ENCODE measurements at regions not wholly inside any gene's neighbourhood (a gene's known extent, or its start where the extent isn't known, plus 50 kb on each side); places are given as distances from the start of the nearest gene placed in this dataset.
"Not testable (repeated sequence)": the region's sequence is repeated elsewhere in the genome, so short reads cannot be mapped to it uniquely, and the experiment has no call there.

DNA sequence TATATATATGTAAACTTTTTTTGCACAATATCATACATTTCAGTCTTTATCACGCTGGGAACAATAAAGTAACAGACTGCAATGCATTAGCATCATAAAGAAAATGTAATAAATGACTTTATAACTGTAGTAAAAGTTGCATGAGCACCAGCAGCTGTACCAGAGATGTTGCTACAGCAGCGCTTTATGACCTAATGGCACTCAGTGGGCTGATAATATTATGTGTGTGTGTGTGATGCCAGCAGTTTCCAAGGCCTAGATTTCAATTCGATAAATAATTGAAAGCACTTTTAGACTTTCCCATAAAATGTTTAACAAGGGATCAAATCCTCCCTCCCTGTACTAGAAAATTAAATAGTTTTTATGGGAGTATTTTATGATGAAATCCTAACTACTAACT is 367.6 kb upstream of the AGA start:
- TF ChIP-seq, protein P1, sequence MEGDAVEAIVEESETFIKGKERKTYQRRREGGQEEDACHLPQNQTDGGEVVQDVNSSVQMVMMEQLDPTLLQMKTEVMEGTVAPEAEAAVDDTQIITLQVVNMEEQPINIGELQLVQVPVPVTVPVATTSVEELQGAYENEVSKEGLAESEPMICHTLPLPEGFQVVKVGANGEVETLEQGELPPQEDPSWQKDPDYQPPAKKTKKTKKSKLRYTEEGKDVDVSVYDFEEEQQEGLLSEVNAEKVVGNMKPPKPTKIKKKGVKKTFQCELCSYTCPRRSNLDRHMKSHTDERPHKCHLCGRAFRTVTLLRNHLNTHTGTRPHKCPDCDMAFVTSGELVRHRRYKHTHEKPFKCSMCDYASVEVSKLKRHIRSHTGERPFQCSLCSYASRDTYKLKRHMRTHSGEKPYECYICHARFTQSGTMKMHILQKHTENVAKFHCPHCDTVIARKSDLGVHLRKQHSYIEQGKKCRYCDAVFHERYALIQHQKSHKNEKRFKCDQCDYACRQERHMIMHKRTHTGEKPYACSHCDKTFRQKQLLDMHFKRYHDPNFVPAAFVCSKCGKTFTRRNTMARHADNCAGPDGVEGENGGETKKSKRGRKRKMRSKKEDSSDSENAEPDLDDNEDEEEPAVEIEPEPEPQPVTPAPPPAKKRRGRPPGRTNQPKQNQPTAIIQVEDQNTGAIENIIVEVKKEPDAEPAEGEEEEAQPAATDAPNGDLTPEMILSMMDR (IDR thresholded peaks at IDR 0.05; ENCODE audit: low read depth, low read length, missing control alignments): no peak
- in situ Hi-C loops (cut with HindIII; ENCODE audit: low sequenced_read_pairs): no loop called here
- H3K4me3 ChIP-seq (ENCODE audit: low read depth, low read length): no peak overlapping the region
- no peak for DNase-seq (ENCODE audit: low read depth)

DNA sequence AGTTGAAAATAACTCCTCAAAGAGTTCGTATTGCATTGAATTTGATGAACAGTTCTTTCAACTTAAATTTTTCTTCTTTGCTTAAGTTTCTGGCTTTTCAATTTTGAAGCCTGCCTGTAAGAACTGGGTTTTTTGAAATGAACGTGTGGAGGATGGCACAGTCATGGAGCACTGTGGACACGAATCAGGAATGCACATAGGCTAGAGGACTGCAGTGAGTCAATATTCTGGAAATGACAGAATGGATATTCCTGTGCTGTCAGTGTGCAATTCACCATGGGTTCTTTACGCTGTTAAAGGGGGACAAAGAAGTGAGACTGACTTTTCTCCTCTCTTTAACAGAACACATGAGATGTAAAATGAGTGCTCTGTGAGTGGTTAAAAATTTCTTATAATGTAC is 368.0 kb upstream of the AGA start:
- in situ Hi-C loops (cut with HindIII; ENCODE audit: low sequenced_read_pairs): no loop called here
- TF ChIP-seq, protein P1 (IDR thresholded peaks at IDR 0.05; ENCODE audit: low read depth, low read length, missing control alignments): no peak
- no peak for DNase-seq (ENCODE audit: low read depth)
- no peak overlapping the region for H3K4me3 ChIP-seq (ENCODE audit: low read depth, low read length)

DNA sequence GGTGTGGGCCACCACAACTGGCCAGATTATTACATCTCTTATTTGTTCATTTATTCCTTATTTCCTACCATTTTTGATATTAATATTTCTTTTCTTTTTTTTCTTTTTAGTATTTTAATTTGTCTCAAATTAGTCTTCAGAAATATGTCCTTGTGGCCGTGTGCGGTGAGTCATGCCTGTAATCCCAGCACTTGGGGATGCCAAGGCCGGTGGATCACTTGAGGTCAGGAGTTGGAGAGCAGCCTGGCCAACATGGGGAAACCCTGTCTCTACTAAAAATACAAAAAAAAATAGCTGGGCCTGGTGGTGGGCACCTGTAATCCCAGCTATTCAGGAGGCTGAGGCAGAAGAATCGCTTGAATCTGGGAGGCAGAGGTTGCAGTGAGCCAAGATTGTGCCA is 376.2 kb upstream of the AGA start:
- in situ Hi-C loops (cut with HindIII; ENCODE audit: low sequenced_read_pairs); H3K4me3 ChIP-seq (ENCODE audit: low read depth, low read length); DNase-seq (ENCODE audit: low read depth): not testable (repeated sequence)

DNA sequence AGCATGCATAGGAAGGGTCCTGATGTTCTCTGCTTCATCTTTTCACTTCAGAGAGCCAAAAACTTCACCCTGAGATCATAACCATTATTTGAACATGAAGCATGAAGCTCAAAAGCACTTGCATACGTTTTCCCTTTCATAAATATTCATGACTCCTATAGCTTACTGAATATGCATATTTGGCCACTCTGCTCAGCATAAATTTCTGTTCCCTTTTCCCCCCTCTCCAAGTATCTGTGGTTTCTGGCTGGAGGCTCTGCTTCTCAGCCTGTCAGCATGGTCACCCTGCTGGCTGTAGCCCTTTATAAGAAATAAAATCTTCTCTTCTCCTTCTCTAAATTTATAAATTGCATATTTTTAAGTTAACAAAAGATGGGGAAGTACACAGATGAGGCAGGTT is 384.7 kb upstream of the AGA start:
- in situ Hi-C loops (cut with HindIII; ENCODE audit: low sequenced_read_pairs): no loop called here
- TF ChIP-seq, protein P1 (IDR thresholded peaks at IDR 0.05; ENCODE audit: low read depth, low read length, missing control alignments): no peak
- no peak for DNase-seq (ENCODE audit: low read depth)
- no peak overlapping the region for H3K4me3 ChIP-seq (ENCODE audit: low read depth, low read length)

DNA sequence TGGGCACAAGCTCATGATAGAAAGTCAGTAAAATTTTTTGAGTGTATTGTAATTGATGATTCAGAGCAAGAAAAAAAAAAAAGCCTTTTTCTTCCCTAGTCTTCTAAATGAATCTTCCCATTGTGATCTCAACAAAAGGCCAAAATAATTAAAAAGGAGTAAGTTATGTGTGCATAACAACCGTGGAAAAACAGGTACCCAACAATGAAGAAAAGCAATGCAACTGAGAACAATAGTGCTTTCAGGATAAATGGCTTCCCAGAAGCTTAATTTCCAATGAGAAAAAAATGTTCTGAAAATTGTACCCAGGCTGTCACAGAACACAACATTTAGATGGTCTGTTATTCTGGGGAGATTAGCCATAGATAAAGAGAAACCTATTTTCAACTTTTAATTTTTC is 399.0 kb upstream of the AGA start:
- in situ Hi-C loops (cut with HindIII; ENCODE audit: low sequenced_read_pairs): no loop called here
- H3K4me3 ChIP-seq (ENCODE audit: low read depth, low read length): no peak overlapping the region
- TF ChIP-seq, protein P1 (IDR thresholded peaks at IDR 0.05; ENCODE audit: low read depth, low read length, missing control alignments): no peak
- DNase-seq (ENCODE audit: low read depth): no peak

DNA sequence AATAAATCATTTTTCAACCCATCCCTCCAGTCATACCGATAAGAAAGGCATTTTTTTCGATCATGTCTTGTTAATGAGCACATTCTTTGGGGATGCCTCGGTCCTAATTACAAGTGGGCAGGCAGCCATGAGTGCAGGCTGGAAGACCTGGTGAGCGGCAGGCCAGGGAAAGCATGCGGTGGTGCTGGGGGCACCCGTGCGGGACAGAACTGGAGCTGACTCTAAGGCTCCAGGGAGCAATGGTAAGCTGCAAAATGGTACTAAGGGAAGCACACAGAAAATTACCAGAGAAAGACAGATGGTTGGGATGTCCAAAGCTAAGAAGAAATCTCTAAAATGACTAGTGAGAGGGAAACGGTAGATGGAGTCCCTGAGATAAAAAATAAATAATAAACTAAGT is 411.0 kb upstream of the AGA start:
- in situ Hi-C loops (cut with HindIII; ENCODE audit: low sequenced_read_pairs): no loop called here
- no peak overlapping the region for H3K4me3 ChIP-seq (ENCODE audit: low read depth, low read length)
- TF ChIP-seq, protein P1 (IDR thresholded peaks at IDR 0.05; ENCODE audit: low read depth, low read length, missing control alignments): no peak
- no peak for DNase-seq (ENCODE audit: low read depth)

DNA sequence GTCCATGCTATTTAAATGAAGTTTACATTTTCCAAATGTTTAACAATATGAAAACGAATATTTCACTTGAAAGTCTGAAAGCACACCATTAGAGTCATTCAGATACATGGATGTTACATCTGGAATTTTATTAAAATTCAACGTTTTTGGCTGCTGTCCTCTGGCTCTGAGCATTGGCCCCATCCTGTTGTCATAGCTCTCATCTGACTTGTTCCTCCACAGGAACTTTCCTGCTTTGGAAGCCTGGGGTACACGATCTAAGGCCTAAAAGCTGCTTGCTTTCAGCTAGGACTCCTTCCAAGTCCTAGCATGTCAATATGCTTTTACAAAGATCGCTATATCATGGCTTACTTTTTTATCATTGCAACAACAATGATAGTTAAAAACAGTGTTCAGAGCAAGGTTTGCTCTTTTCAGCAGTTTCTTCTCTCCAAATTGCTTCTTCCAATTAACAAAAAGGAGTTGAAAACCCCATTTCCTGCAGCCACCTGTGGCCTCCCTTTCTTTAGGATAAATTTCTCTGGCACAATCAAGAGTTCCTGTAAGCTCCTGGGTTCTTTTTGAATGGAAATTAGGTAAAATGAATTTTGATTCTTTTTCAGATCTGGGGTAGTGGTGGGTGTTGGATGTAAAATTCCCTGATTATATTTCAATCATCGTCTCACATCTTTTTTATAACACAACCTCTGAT is 413.4 kb upstream of the AGA start:
- DNase-seq (ENCODE audit: low read depth): no peak
- in situ Hi-C loops (cut with HindIII; ENCODE audit: low sequenced_read_pairs): no loop called here
- no peak overlapping the region for H3K4me3 ChIP-seq (ENCODE audit: low read depth, low read length)
- TF ChIP-seq, protein P1 (IDR thresholded peaks at IDR 0.05; ENCODE audit: low read depth, low read length, missing control alignments): no peak

Data from astrocyte of the cerebellum (primary cell).